ENCODE measurements at regions not wholly inside any gene's neighbourhood (a gene's known extent, or its start where the extent isn't known, plus 50 kb on each side); places are given as distances from the start of the nearest gene placed in this dataset.
"Not testable (repeated sequence)": the region's sequence is repeated elsewhere in the genome, so short reads cannot be mapped to it uniquely, and the experiment has no call there.

GRCh38 chr13:90514712-90515111, 832.8 kb upstream of the MIR17HG start:
- FAIRE-seq; DNase-seq (ENCODE audit: extremely low spot score, insufficient read length, low read depth): not testable (repeated sequence)

- FAIRE-seq = no peak
- no peak for DNase-seq (ENCODE audit: extremely low spot score, insufficient read length, low read depth)
Measured at GRCh38 chr13:90518417-90518816, 829.1 kb upstream of the MIR17HG start.

- no peak for FAIRE-seq
- no peak for DNase-seq (ENCODE audit: extremely low spot score, insufficient read length, low read depth)
Measured at GRCh38 chr13:90519157-90519556, 828.3 kb upstream of the MIR17HG start.

GRCh38 chr13:90526711-90527110, 820.8 kb upstream of the MIR17HG start:
- FAIRE-seq = no peak
- DNase-seq (ENCODE audit: extremely low spot score, insufficient read length, low read depth) = no peak

GRCh38 chr13:90531744-90532143, 815.7 kb upstream of the MIR17HG start:
- no peak for DNase-seq (ENCODE audit: extremely low spot score, insufficient read length, low read depth)
- FAIRE-seq = no peak

- FAIRE-seq = no peak
- no peak for DNase-seq (ENCODE audit: extremely low spot score, insufficient read length, low read depth)
Measured at GRCh38 chr13:90532861-90533492, 814.5 kb upstream of the MIR17HG start.

GRCh38 chr13:90533866-90534265, 813.6 kb upstream of the MIR17HG start:
- DNase-seq (ENCODE audit: extremely low spot score, insufficient read length, low read depth) (no peak), FAIRE-seq (no peak)

GRCh38 chr13:90534617-90535370, 812.7 kb upstream of the MIR17HG start:
- DNase-seq (ENCODE audit: extremely low spot score, insufficient read length, low read depth) (no peak), FAIRE-seq (no peak)

- no peak for FAIRE-seq
Measured at GRCh38 chr13:90535421-90535820, 812.1 kb upstream of the MIR17HG start.

GRCh38 chr13:90538063-90538462, 809.4 kb upstream of the MIR17HG start:
- no peak for DNase-seq (ENCODE audit: extremely low spot score, insufficient read length, low read depth)
- no peak for FAIRE-seq

More at GRCh38 chr13:90535421-90535820, 812.1 kb upstream of the MIR17HG start:
- DNase-seq (ENCODE audit: extremely low spot score, insufficient read length, low read depth) = no peak

- no peak for DNase-seq (ENCODE audit: extremely low spot score, insufficient read length, low read depth)
- FAIRE-seq = no peak
Measured at GRCh38 chr13:90541346-90541745, 806.1 kb upstream of the MIR17HG start.

- no peak for DNase-seq (ENCODE audit: extremely low spot score, insufficient read length, low read depth)
- no peak for FAIRE-seq
Measured at GRCh38 chr13:90542959-90543505, 804.5 kb upstream of the MIR17HG start.

- DNase-seq (ENCODE audit: extremely low spot score, insufficient read length, low read depth) (no peak), FAIRE-seq (no peak)
Measured at GRCh38 chr13:90545070-90545840, 802.2 kb upstream of the MIR17HG start.

GRCh38 chr13:90547272-90547790, 800.2 kb upstream of the MIR17HG start:
- FAIRE-seq (no peak), DNase-seq (ENCODE audit: extremely low spot score, insufficient read length, low read depth) (no peak)

GRCh38 chr13:90551253-90551652, 796.2 kb upstream of the MIR17HG start:
- FAIRE-seq (no peak), DNase-seq (ENCODE audit: extremely low spot score, insufficient read length, low read depth) (no peak)

- FAIRE-seq (no peak), DNase-seq (ENCODE audit: extremely low spot score, insufficient read length, low read depth) (no peak)
Measured at GRCh38 chr13:90552702-90553101, 794.8 kb upstream of the MIR17HG start.

- FAIRE-seq (no peak), DNase-seq (ENCODE audit: extremely low spot score, insufficient read length, low read depth) (no peak)
Measured at GRCh38 chr13:90553159-90553558, 794.3 kb upstream of the MIR17HG start.

GRCh38 chr13:90557626-90558025, 789.9 kb upstream of the MIR17HG start:
- no peak for FAIRE-seq
- no peak for DNase-seq (ENCODE audit: extremely low spot score, insufficient read length, low read depth)

- FAIRE-seq (no peak), DNase-seq (ENCODE audit: extremely low spot score, insufficient read length, low read depth) (no peak)
Measured at GRCh38 chr13:90562443-90562842, 785.0 kb upstream of the MIR17HG start.

- no peak for FAIRE-seq
Measured at GRCh38 chr13:90564096-90564495, 783.4 kb upstream of the MIR17HG start.

More at GRCh38 chr13:90564096-90564495, 783.4 kb upstream of the MIR17HG start:
- no peak for DNase-seq (ENCODE audit: extremely low spot score, insufficient read length, low read depth)

Measured in GM18507 (cell line).